ENCODE measurements at regions not wholly inside any gene's neighbourhood (a gene's known extent, or its start where the extent isn't known, plus 50 kb on each side); places are given as distances from the start of the nearest gene placed in this dataset.

DNA sequence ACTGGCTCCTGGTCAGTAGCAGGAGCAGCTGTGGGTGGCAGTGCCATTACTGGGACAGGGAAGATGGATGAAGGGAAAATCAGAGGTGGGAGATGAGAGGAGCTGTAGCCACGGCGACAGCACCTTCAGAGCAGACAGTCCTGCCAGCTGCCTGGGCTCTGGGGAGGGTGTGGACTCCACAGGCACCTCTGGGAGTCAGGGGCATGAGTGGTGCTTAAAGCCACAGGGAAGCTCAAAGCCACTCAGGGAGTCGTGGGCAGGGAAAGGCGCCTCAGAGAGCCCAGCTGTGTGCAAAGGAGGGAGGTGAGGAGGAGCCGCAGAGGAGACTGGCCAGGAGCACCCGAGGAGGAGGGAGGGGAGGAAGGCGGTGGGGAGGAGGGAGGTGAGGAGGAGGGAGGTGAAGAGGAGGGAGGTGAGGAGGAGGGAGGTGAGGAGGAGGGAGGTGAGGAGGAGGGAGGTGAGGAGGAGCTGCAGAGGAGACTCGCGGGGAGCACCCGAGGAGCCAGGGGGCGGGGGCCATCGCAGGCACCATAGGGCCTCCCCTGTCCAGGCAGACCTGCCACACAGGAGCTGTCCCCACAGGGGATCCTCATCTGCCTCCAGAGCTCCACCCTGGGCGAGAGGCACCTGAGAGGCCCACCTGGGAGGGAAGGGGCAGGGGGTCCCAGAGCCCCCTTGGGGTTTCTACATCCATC is 977.6 kb downstream of the BRD1 start:
- no peak for DNase-seq

DNA sequence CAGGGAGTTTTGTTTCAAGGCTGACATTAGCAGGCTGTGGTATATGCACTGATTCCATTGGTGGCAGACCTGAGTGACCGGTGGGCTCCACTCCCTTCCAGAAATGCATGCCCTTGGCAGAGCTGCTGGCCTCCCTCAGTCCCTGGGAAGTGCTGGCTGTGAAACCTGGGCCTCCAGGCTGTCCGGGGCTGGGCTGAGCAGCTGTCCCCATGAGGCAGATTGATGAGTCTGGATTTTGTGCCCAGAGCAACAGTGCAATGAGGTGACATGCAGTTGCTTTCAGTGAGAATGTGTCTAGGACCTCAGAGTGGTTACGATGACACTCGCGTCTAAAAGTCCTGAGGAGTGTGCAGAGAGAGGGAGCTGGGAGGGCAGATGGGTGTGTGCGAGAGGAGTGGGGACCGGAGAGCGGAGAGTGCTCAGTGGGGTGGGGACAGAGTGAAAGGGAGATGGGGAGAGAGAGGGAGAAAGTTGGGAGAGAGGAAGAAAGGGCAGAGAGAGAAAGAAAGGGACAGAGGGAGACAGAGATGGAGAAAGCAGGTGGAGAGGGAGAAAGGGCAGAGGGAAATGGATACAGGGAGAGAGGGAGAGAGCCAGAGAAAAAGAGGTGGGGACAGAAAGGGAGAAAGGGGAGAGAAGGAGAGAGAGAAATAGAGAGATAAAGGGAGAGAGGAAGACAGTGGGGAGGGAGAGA is 978.3 kb downstream of the BRD1 start:
- no peak for DNase-seq

DNA sequence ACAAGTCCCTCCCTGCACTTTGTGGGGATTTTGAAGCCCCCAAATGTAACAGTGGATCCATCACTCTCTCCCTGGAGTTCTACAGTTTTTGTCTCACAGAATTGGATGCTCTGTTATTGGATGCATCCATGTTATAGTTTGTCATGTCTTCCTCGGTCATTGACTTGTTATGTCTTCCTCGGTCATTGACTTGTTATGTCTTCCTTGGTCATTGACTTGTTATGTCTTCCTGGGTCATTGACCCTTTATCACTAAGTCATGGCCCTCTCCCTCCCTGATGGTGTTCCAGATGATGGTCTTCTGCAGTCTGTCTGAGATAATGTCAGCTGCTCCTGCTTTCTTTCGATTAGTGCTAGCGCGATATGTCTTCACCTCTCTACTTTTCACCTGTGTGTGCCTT is 981.5 kb downstream of the BRD1 start:
- no peak for DNase-seq

DNA sequence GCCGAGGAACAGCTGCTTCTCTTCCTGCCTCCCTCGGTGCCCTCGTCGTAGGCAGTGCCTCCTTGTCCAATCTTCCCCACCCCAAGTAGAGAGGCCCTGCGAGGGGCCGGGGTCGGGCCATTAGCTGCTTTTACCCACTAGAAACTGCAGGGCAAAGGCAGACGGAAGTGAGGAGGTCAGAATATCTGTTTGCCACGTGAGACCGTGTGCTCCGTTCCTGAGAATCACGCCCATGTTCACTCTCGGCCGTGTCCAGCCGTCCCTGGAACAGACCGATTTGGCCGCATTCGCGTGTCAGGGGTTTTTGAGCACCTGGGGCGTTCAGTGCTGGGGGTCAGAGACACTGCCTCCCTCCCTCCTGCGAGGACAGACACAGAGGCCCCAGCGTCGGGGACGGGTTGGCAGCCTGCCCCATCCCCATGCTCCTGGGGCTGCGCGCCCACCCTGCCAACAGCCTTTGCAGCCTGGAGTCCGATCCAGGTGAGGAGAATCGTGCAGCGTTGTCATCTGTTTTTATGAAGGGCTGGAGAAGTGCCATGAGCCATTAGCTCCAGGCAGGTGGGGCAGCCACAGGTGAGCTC is 982.2 kb downstream of the BRD1 start:
- DNase-seq = no peak

DNA sequence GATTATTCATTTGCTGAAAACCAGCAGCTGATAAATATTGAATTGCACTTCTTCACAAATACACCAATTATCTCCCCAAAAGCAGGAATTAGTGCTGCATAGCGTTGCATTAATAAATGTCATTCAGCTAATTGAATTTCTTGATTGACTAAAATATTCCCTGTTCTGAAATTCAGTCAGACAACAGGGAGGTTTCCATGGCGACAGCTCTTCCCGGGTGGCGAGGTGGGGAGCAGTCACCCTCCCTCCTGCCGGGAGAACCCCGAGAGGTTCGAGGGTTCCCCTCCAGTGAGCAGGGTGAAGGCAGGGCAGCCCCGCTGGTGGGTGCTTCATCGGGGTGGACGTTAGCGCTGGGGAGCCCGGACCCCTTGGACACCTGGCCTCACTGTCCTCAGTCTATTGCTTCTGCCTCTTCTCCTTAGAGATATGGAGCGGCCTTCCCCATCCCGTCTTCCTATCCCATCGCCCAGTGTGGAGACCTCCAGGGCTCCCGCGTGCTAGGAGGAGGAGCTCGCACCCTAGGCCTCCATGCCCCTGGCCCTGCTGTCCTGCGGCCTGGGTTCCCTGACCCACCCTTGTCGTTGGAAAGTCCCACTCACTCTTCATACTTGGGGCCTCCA is 983.5 kb downstream of the BRD1 start:
- no peak for DNase-seq

DNA sequence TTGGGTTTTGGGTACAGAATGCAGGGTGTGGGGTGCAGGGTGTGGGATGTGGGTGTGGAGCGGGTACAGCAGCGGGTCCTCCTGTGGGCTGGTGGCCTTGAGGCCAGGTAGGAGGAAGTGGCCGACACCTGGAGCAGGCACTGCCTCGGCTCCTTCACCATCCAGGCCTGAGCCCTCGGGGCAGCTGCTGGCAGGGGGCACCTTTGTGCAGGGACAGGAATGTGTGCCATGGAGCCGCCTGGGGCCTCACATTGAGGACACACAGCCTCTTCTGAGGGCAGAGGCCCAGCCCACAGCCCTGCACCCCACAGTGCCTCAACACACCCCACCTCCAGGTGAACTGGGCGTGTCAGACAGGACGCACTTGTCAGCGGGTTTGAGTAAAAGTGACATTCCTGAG is 984.0 kb downstream of the BRD1 start:
- no peak for DNase-seq

DNA sequence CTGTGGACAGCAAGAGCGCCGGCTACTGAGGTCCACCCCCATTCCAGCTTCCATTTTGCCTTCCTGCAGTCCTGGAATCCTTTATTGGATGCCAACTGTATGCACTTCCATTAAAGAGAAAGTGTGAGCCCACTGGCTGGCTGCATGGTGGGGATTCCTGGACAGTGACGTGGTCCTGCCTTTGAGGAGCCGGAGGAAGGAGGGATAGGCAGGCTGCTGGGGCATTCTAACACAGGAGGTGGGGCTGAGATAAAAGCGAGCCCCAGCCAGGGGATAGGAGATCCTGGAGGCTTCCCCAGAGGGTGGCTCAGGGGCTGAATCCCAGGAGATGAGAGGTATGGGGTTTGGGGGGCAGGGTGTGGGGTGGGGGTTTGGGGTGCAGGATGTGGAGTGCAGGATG is 984.7 kb downstream of the BRD1 start:
- DNase-seq = no peak

DNA sequence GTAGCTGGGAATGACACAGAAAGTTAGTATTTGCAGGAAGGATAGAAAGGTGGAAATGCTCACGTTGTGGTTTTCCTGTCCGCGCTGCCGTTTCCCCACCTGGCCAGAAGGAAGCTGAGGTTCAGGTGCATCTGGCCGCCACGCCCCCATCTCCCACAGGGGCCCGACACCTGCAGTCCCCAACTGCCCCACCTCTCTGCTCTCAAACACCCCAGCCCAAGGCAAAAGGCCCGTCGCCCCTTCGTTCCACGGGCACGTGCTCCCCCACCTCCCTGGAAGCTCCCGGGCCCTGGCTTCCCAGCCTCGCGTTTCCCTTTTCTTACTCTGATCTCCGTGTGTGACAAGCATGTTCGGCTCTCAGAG is 985.1 kb downstream of the BRD1 start:
- DNase-seq = no peak

DNA sequence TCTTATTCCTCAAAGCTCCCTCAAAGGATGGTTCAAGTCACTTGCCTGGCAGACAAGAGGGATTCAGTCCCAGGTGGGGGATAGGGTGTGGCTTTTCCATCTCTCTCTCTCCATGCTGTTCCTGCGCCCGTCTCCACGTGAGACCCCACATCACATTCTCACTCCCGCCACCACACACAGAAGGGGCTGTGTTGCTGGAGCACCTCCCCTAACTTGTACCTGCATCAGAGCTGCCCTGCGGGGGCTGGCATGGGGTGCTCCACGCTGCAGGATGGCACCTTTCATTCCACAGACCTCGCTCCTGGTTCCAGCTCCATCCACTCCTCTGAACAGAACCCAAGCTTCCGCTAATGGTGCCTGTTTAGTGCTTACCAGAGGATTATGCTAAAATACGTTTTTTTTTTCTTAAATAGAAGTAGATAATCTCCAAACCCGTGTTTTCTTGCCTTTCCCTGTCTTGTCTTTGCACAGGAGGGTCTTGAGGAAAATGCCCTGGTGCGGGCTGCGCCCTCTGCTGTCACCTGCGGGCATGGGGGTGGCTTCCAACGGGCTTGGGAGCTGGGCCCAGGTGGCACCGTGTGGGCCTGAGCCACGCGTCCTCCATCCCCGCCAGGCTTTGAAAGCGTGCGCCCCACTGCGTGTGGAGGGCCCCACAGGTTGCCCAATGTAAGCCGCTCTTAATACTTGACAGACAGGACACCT is 985.6 kb downstream of the BRD1 start:
- no peak for DNase-seq

DNA sequence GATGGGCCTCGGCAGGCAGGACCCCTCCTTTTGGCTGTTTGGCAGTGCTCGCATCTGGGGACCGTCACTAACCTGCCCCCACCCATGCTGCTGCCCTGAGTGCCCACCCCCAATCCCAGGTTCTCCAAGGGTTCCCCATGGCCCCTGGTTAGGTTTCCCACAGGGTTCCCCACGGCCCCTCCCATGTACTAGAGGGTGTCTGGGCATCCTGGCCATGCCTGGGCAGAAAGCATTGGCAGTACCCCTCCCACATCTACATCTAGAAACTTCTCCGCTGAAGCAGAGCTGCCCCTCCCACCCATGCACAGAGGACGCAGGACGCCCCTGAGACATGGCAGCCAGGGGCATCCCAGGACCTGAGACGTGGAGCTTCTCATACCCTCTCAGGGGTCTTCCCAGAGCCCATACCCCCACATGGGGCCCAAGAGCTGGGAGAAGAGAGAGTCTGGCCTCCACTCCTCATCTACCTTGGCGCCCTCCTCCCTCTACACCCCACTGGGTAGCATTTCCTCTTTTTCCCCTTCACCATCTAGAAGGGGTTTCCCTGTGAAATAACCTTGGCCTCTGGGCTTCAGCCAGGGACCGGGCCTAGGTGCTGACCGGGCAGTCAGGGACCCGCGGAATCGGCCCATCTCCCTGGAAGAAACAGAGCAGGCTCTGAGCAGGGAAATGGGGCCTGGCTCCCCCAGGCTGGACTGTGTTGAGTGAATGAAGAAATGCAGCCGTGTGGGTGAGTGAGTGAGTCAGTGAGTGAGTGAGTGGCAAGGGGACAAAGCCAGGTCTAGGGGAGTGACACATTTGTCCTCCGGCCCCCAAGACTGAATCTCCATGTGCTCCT is 987.3 kb downstream of the BRD1 start:
- no peak for DNase-seq

DNA sequence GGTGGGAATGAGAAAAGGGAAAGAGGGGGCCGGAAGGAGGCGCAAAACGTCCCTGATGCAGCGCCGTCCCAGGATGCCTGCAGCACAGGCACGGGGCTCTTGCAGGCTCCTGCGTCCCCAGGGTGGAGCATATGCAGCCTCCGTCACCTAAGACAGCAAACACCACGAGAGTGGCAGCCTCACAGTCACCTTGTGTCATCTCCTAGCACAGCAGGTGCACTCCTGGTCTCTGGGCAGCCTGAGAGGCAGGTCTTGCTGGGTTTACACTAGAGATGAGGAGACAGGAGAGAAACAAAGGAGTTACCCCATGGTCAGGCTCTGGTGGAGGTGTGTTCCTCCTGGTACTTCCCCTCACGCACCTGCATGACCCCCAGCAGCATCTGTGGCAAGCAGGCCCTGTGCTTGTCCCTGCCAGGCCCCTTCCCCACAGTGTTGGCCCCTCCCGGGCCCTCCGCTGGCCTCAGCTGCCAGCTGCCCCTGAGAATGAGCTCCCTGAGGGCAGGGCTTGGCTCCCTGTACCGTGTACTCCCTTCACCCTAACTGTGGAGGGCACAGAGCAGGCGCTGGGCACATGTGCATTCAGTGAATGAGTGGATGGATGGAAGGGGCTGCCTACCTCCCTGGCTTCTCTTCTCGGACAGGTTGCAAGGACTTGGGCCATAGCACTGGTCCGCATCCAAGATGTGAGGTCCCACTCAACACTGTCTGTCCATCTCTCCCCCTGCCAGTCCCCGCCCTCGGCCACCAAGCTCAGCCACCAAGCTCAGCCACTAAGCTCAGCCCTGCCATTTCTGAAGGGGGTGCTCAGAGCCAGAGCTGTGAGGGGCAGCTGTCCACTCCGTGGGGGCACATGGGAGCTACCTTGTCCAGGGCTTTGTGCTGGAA is 988.6 kb downstream of the BRD1 start:
- DNase-seq = no peak

DNA sequence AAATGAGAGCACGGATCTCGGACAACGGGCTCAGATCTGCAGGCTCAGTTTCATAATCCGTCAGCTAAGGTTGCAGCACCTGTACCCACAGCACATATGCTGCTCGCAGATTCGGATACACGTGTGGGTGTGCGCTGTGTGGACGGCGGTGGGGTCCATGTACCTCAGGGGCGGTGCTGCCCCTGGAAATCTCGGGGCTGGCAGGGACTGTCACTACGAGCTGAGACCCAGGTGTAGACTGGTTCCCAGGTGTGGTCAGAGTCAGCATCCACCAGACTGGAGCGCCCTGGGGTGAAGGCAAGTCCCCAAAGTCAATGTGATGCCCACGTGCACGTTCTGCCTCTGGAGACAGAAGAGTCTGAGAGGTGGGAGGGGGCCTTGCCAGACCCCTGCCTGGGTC is 989.3 kb downstream of the BRD1 start:
- DNase-seq = no peak

DNA sequence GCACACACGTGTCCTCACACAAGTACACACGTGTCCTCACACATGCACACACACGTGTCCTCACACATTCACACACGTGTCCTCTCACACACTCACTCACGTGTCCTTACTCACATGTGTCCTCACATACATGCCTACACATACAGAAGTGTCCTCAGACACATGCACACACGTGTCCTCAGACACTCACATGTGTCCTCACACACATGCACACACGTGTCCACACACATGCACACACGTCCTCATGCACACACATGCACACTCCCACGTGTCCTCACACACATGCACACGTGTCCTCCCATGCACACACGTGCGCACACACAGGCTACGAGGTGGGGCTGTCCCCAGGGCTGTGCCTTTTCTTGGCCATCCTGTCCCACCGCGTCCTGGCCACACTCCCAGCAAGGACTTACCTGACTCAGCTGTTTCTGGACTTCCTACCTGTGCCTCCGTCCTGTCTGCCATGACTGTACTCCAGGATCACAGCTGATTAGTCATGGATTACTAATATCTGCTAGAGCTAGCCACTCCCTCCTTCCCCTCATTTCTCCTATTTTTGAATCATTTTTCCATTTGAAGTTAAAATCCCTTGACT is 990.2 kb downstream of the BRD1 start:
- DNase-seq = no peak

DNA sequence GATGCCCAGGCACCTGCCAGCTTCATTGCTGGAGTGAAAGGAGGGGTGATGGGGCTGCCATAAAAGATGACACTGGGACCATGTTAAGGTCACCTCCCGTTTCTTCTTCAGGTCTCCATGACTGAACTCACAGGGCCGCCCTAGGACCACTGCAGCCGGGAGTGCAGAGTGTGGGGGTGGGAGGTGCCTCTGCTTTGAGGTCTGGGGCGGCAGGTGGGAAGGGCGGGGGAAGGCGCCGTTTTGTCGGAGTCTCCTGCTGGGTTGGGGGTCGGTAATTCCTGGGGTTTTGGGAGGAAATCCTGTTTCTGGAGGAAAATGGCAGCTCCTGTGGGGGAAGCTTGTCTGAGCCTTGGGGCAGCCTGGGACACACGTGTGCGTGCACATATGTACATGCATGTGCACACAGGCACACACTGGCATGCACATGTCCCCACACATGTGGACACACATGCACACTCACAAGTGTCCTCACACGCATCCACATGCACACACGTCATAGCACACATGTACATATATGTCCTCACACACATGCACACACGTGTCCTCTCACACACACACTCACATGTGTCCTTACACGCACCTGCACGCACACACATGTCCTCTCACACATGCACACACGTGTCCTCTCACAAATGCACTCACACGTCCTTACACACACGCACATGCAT is 990.9 kb downstream of the BRD1 start:
- no peak for DNase-seq

DNA sequence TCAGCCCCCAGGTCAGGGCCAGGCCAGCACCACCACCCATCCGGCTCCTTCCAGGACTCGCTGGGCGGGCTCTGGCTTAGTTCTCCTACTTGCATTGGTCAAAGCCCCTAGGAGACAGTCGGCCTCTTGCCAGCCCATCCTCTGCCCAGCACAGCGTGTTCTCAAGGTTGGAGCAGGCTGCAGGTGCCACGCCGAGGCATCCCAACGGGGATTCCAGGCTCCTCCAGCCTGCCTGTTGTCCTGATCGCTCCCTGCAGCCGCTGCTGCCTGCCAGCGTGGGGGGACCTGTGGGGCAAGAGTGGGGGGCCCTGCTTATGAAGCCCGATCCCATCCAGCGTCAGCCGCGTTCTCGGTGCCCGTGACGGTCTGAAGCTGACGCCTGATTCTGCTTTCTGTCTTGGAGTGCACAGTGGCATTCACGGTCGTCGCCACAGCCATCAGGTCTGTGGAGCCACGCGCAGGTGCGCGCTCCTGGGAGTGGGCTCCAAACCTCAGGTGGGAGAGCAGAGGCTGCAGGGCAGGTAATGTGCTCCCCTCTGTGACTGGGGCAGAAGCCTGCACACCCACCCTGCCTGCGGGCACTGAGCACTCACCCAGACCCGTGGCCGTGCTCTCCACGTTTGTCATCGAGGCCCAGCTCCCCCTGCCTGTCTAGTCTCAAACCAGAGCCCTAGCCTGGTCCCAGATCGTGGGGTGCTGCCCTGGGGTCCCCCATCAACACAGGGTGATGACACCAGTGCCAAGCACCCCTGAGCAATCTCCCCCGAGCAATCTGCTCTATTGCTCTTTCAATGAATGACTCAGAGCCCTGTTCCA is 991.6 kb downstream of the BRD1 start:
- DNase-seq = no peak

DNA sequence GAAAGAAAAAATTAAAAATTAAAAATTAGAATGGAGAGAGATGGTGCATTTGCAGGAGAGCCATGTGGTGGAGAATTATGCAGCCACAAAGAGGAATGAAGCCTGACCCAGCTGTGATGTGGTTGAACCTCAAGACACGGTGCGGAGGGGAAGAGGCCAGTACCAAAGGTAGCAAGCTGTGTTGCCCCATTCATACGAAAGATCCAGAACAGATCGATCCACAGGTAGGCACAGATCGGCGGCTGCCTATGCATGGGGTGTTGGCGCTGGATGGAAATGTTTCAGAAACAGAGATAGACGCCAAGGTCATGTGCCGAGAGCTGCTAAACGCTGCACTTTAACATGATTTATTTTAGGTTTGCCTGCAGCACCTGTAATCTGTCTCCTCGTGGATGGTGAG is 992.3 kb downstream of the BRD1 start:
- DNase-seq = no peak

DNA sequence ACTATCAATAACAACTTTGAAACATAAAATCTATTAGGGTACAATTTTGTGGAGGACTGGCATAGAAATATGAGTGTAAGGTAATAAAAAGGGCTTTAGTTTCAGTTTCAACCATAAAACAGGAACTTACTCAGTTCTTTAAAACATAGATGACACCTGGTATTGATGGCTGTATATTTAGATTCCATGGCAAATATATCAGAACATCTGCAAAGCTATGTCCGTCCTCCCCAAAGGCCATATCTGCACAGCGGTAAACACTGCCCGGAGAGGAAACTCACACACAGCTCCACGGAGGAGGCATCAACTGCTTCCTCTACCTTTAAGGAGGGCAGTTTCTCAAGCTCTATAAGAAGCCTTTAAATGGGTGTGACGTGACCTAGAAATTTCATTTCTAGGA is 993.3 kb downstream of the BRD1 start:
- DNase-seq = no peak

DNA sequence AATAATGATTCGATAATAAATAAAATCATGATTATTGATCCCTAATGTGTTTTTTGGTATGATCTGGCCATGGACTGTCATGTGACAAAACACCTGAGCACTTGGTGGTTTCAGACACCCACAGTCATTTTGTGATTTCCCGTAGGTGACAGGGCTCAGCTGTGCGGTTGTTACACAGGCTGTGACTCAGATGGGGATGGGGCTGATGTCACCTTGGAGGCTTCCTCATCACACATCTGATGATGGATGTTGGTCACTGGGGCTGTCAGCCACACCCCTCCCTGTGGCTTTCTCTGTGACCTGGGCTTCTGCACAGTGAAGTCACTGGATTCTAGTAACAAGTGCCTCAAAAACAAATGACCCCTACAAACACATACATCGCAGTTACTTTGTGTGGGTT is 995.1 kb downstream of the BRD1 start:
- DNase-seq = no peak

DNA sequence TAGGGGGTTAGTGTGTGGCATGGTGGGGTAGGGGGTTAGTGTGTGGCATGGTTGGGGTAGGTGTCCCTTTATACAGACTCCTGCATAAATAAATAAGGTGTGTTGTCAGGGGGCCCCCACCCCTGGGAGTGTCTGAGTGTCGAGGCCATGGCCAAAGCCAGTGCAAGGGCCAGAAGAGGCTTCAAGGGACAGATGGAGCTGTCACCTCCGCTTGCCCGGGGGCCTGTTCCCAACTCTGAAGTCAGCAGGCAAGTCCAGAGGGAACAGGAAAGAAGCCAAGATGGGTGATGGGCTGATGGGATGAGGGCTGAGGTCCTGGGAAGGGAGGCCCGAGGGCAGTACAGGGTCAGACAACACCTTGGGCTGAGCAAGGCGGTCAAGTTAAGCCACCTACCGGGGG is 997.8 kb downstream of the BRD1 start:
- DNase-seq = no peak

DNA sequence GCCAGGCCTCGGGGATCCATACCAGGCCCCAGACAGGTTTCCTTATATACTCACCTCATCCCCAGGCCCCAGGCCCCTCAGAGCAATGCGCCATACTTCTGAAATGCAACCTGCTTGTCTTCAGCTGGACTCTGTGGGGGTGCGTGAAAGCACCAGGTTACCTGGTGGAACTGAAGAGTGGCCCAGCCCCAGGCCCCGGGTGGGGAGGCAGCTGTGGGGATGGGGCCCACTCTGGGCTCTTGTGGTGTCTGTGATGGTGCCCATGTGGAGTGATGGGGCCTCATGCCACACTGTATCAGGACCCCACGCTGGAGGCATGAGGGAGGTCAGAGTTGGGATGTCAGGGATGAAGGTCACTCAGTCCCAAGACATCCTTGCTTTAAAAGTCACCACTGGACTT is 999.0 kb downstream of the BRD1 start:
- no peak for DNase-seq

All from CD4-positive, alpha-beta T cell treated with Interleukin-17A for 4 hours (primary cell).